Keratinocyte (primary cell): ENCODE measurements at regions not wholly inside any gene's neighbourhood (a gene's known extent, or its start where the extent isn't known, plus 50 kb on each side); places are given as distances from the start of the nearest gene placed in this dataset.
A peak's percentile ranks its signal among the peaks of the same experiment; 100 is the strongest.

Source experiments
- DNase-seq: peaks from one replicate; pipeline ENCODE4 v3.0.0-alpha.2; 2011; ENCODE audit warnings: low read depth, missing footprints, low spot score
- FAIRE-seq: peaks from 2 replicates; lab custom pipeline; 2011; peaks lifted over from hg19 to GRCh38; lab: Jason Lieb, UNC
- H2AFZ ChIP-seq: 2 replicates; pipeline ENCODE4 v1.6.0; 2012; ENCODE audit warnings: low read length, control low read depth, inconsistent platforms; ENCODE audit not compliant: control insufficient read depth
- H3K27ac ChIP-seq: 2 replicates; pipeline ENCODE4 v1.5.1; 2011; ENCODE audit warnings: low read length; ENCODE audit not compliant: control insufficient read depth, insufficient read depth
- H3K27me3 ChIP-seq: 3 replicates; pipeline ENCODE4 v1.6.0; 2011; ENCODE audit warnings: low read length; ENCODE audit not compliant: control insufficient read depth, insufficient read depth; ENCODE audit errors: extremely low read depth
- H3K36me3 ChIP-seq, 2 experiments: 2 replicates in 1 of 2; 3 replicates in 1 of 2; pipeline ENCODE4 v1.5.1; 2011; ENCODE audit warnings: low read length in 2 of 2, mild to moderate bottlenecking in 1 of 2; ENCODE audit not compliant: control insufficient read depth in 2 of 2, insufficient read depth in 2 of 2; ENCODE audit errors: extremely low read depth in 1 of 2
- H3K4me1 ChIP-seq: 3 replicates; pipeline ENCODE4 v1.5.1; 2011; ENCODE audit warnings: low read length; ENCODE audit not compliant: control insufficient read depth, insufficient read depth; ENCODE audit errors: extremely low read depth
- H3K4me2 ChIP-seq: 3 replicates; pipeline ENCODE4 v1.6.0; 2011; ENCODE audit warnings: low read depth, low read length; ENCODE audit not compliant: control insufficient read depth, insufficient read depth; ENCODE audit errors: extremely low read depth
- H3K4me3 ChIP-seq, 3 experiments: fragments of 200-600 bp in 1 of 3; sonication (generic) in 1 of 3; 2 replicates in 2 of 3; 3 replicates in 1 of 3; pipeline ENCODE4 v1.5.1; 2011 to 2016; ENCODE audit warnings: low read length in 3 of 3, mild to moderate bottlenecking in 3 of 3, control low read depth in 2 of 3, inconsistent platforms in 1 of 3, low read depth in 1 of 3, mixed read lengths in 1 of 3, mixed run types in 1 of 3, moderate library complexity in 1 of 3; ENCODE audit not compliant: control insufficient read depth in 2 of 3, insufficient read depth in 2 of 3; ENCODE audit errors: extremely low read depth in 1 of 3
- H3K79me2 ChIP-seq: 2 replicates; pipeline ENCODE4 v1.6.0; 2012; ENCODE audit warnings: low read length; ENCODE audit not compliant: control insufficient read depth, insufficient read depth
- H3K9ac ChIP-seq: 3 replicates; pipeline ENCODE4 v1.6.0; 2011; ENCODE audit warnings: low read length; ENCODE audit not compliant: control insufficient read depth, insufficient read depth; ENCODE audit errors: extremely low read depth
- H3K9me1 ChIP-seq: 3 replicates; pipeline ENCODE4 v1.6.0; 2011; ENCODE audit warnings: low read length; ENCODE audit not compliant: control insufficient read depth, insufficient read depth; ENCODE audit errors: extremely low read depth
- H3K9me3 ChIP-seq: 2 replicates; pipeline ENCODE4 v1.5.1; 2012; ENCODE audit warnings: low read depth, low read length; ENCODE audit not compliant: control insufficient read depth
- H4K20me1 ChIP-seq: 3 replicates; pipeline ENCODE4 v1.6.0; 2011; ENCODE audit warnings: low read length; ENCODE audit not compliant: control insufficient read depth, insufficient read depth; ENCODE audit errors: extremely low read depth
- CTCF ChIP-seq, 3 experiments: IDR thresholded peaks in 1 of 3; conservative IDR thresholded peaks in 1 of 3; optimal IDR thresholded peaks in 1 of 3; 2 replicates in 2 of 3; 3 replicates in 1 of 3; pipeline versions ENCODE3 to v1.5.1; 2011; ENCODE audit warnings: low read length in 3 of 3, mild to moderate bottlenecking in 3 of 3, moderate library complexity in 2 of 3, control low read depth in 1 of 3, inconsistent platforms in 1 of 3; ENCODE audit not compliant: insufficient read depth in 2 of 3; ENCODE audit errors: extremely low read depth in 1 of 3
- EZH2 ChIP-seq: IDR thresholded peaks from one replicate; pipeline ENCODE4 v1.6.1; 2012; ENCODE audit warnings: inconsistent platforms, mild to moderate bottlenecking, low read length, moderate library complexity
- dilution Hi-C: fragments of 300-500 bp; cut with MboI; formaldehyde crosslinking; loops from one replicate; pipeline ENCODE4 v1.7.0; 2020; ENCODE audit warnings: low sequenced_read_pairs; ENCODE audit not compliant: extremely low pct_ligation_motif_present

- H3K9me3 ChIP-seq: no peaks in the 10 kb centered on the region
- H3K79me2 ChIP-seq: no peaks in the 10 kb centered on the region
- no peak overlapping the region for H3K27ac ChIP-seq
- FAIRE-seq: no peak
- H3K4me2 ChIP-seq: no peak overlapping the region
- H3K4me3 ChIP-seq: no peak overlapping the region
- TF ChIP-seq CTCF (optimal IDR thresholded peaks at IDR 0.05 in 1 of 3, IDR thresholded peaks at IDR 0.05 in 1 of 3, conservative IDR thresholded peaks at IDR 0.05 in 1 of 3; ENCODE audit: extremely low read depth in 1 of 3, insufficient read depth in 2 of 3, low read length in 3 of 3): no peak
- no peak for TF ChIP-seq EZH2
- no peaks in the 10 kb centered on the region for H3K9me1 ChIP-seq
- H3K27me3 ChIP-seq: no peaks in the 10 kb centered on the region
- H3K9ac ChIP-seq: no peak overlapping the region
- H2AFZ ChIP-seq: no peak overlapping the region
- H3K36me3 ChIP-seq: no peaks in the 10 kb centered on the region
- no peaks in the 10 kb centered on the region for H4K20me1 ChIP-seq
- dilution Hi-C loops: no loop called here
- no peaks in the 10 kb centered on the region for H3K4me1 ChIP-seq
- no peak for DNase-seq
These were observed 177.0 kb upstream of the TBX3 start for GRCh38 chr12:114860969-114861368.

- H3K4me3 ChIP-seq: no peak overlapping the region
- H3K4me1 ChIP-seq: no peaks in the 10 kb centered on the region
- H4K20me1 ChIP-seq: no peaks in the 10 kb centered on the region
- H3K9me1 ChIP-seq: no peaks in the 10 kb centered on the region
- H3K9me3 ChIP-seq: no peaks in the 10 kb centered on the region
- DNase-seq: no peak
- TF ChIP-seq CTCF (optimal IDR thresholded peaks at IDR 0.05 in 1 of 3, IDR thresholded peaks at IDR 0.05 in 1 of 3, conservative IDR thresholded peaks at IDR 0.05 in 1 of 3; ENCODE audit: extremely low read depth in 1 of 3, insufficient read depth in 2 of 3, low read length in 3 of 3) (peak in 1 of 3 experiments; percentile 47), EZH2 (no peak)
- no peaks in the 10 kb centered on the region for H3K27me3 ChIP-seq
- FAIRE-seq: no peak
- H3K4me2 ChIP-seq: no peak overlapping the region
- H2AFZ ChIP-seq: no peak overlapping the region
- H3K9ac ChIP-seq: no peak overlapping the region
- no peak overlapping the region for H3K27ac ChIP-seq
- dilution Hi-C loops: no loop called here
- no peaks in the 10 kb centered on the region for H3K79me2 ChIP-seq
- H3K36me3 ChIP-seq: no peaks in the 10 kb centered on the region
These were observed 174.6 kb upstream of the TBX3 start for GRCh38 chr12:114858388-114859146.
